ENCODE measurements at regions not wholly inside any gene's neighbourhood (a gene's known extent, or its start where the extent isn't known, plus 50 kb on each side); places are given as distances from the start of the nearest gene placed in this dataset.

GRCh38 chr20:57970116-57970515, 258.3 kb downstream of the ANKRD60 start:
- TF ChIP-seq ZFX (IDR thresholded peaks at IDR 0.05), result no peak
- TF ChIP-seq CTCF (conservative IDR thresholded peaks at IDR 0.05), result no peak
- no peak overlapping the region for H3K27ac ChIP-seq

- no peak for TF ChIP-seq CTCF (conservative IDR thresholded peaks at IDR 0.05)
- TF ChIP-seq ZFX (IDR thresholded peaks at IDR 0.05), result no peak
Observed at GRCh38 chr20:57968120-57968519, 258.3 kb upstream of the PMEPA1 start.

GRCh38 chr20:57967364-57967763, 257.5 kb upstream of the PMEPA1 start:
- no peak overlapping the region for H3K27ac ChIP-seq
- TF ChIP-seq CTCF (conservative IDR thresholded peaks at IDR 0.05) (no peak), ZFX (IDR thresholded peaks at IDR 0.05) (no peak)

More at GRCh38 chr20:57968120-57968519, 258.3 kb upstream of the PMEPA1 start:
- no peak overlapping the region for H3K27ac ChIP-seq

- TF ChIP-seq ZFX (IDR thresholded peaks at IDR 0.05) (no peak), CTCF (conservative IDR thresholded peaks at IDR 0.05) (no peak)
- no peak overlapping the region for H3K27ac ChIP-seq
Observed at GRCh38 chr20:57966620-57967019, 256.8 kb upstream of the PMEPA1 start.

GRCh38 chr20:57965441-57965840, 255.6 kb upstream of the PMEPA1 start:
- H3K27ac ChIP-seq, result no peak overlapping the region
- TF ChIP-seq ZFX (IDR thresholded peaks at IDR 0.05) (no peak), CTCF (conservative IDR thresholded peaks at IDR 0.05) (no peak)

- no peak overlapping the region for H3K27ac ChIP-seq
- TF ChIP-seq CTCF (conservative IDR thresholded peaks at IDR 0.05) (no peak), ZFX (IDR thresholded peaks at IDR 0.05) (no peak)
Observed at GRCh38 chr20:57964011-57964862, 254.4 kb upstream of the PMEPA1 start.

- TF ChIP-seq ZFX (IDR thresholded peaks at IDR 0.05) (no peak), CTCF (conservative IDR thresholded peaks at IDR 0.05) (no peak)
- H3K27ac ChIP-seq, result no peak overlapping the region
Observed at GRCh38 chr20:57960803-57961575, 251.2 kb upstream of the PMEPA1 start.
